HG02885 (cell line): ENCODE measurements at regions not wholly inside any gene's neighbourhood (a gene's known extent, or its start where the extent isn't known, plus 50 kb on each side); places are given as distances from the start of the nearest gene placed in this dataset.

Experiments used
- ATAC-seq: cut with Tn5 transposase; IDR thresholded peaks from one replicate; pipeline ENCODE4 v1.9.1; 2021; ENCODE audit warnings: mild to moderate bottlenecking; ENCODE audit not compliant: unreplicated experiment, poor library complexity

GRCh38 chr22:27224485-27225374, 567.3 kb downstream of the MIAT start:
- no peak for ATAC-seq

DNA sequence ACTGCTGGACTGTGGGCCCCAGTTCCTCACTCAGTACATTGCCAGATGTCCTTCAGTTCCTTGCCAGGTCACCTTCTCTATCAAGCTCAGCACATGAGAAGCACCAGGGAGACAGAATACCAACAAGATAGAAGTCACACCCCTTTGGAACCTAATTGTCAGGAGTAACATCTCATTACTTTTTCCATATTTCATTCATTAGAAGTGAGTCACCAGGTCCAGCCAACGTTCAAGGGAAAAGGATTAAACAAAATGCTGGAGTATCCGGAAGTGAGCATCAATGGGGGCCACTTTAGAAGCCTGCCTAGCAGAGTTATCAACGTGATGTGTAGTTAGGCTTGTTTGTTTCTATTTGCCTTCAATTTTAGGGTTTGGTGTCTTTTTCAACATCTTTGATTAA, 569.3 kb downstream of the MIAT start:
- no peak for ATAC-seq

- ATAC-seq = no peak
Measured at GRCh38 chr22:27228771-27229170, 571.4 kb downstream of the MIAT start.

DNA sequence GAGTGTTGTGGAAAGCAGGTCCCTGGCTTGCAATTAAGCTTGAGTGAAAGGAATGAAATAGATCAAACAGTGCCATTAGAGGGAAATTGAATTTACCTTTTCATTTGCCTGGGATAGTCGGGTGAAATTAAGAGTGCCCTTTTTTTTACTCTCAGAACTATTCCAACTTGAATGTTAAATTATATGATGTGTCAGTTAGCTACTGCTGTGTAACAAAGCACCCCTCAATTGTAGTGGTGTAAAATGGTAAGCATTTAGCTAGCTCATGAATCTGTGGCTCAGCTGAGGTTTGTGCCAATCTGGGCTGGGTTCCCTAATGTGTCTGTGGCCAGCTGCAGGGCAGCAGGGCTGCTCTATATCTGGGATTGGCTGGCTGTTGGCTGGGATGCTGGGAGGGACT, 571.4 kb downstream of the MN1 start:
- ATAC-seq = no peak

DNA sequence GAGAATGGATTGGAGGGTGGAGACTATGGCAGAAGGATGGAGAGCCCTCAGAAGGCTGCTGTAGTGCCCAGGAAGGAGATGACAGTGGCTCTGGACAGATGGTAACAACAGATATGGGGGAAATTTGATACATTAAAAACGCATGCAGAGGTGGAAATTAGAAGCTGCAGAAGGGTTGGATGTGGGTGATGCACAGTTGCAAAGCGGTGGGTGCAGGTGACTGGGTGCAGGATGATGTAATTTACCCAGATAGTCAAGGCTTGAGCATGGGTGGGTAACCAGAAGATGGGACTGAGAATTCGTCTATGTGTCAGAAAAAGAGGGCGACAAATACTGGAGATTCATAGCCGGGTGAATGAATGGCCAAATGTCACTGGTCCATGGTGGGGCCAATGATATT, 570.3 kb downstream of the MN1 start:
- ATAC-seq = no peak

DNA sequence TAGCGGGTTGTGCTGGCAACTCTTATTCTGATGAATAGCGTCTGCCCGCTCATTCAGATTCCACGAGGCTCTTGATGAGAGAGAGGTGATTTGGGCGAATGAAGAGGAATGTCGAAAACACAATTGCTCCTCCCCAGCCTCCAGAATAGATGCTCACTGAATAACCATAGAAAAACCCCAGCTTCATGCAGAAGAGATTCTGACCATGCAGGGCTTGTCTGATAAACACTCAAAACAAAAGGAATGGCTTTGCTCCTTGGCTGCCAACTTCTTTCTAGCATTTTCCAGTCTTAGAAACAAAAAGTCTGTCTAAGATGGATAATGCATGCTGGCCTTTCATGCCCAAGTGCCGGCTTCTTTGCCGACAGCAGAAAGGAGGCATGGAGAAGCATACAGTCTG, 569.5 kb downstream of the MN1 start:
- no peak for ATAC-seq

DNA sequence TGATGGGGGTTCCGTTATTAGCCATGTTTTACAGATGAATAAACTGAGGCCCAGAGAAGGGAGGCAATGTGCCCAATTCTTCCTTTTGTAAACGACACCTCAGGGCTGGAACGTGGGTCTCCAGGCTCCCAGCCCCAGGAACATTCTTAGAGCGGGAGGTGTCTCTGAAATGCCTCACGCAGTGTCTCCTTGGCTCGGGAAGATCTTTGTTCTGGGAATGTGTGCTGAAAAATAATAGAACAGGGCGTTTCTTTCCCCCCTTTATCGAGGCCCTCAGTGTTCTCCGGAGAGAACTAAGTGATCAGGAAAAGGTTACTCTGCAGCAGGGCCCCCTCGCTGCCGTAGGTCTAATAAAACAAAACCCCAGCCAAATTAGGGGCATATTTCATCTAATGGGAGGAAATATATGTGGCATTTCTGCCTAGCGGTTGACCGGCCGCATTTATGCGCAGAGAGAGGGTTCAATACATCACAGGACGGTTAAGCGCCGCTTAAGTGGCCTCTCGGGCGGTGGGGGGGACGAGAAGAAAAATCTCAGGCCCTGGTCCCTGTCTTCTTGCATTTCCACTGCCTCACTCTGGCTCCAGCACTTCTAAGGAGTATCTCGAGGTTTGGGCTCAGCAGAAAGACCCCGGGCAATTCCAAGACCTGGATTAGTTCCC, 564.3 kb downstream of the MN1 start:
- ATAC-seq = no peak

DNA sequence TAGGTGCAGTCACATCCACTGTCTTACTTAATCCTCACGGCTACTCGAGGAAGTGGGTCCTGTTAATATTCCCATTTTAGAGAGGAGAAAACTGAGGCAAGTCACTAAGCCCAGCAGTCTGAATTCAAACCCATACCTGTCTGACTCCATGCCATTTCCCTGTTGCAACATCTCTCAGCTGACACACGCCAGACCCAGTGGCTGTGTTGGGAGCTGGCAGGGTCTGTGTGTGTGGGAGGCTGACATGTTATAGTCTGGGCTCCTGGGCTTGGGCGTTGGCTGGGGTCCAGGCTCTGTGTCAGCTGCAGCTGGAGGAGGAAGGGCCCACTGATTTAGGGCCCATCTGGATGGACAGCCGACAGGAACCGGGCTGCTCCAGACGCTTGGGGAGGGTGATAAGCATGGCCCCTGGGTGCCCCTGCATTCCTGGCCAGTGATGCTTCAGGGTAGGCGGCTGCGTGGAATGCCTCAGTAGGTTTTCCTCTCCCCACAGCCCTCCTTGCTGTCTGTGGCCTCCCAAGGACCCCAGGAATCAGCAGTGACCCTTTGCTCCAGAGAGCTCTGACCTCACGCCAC, 562.5 kb downstream of the MN1 start:
- ATAC-seq = no peak

DNA sequence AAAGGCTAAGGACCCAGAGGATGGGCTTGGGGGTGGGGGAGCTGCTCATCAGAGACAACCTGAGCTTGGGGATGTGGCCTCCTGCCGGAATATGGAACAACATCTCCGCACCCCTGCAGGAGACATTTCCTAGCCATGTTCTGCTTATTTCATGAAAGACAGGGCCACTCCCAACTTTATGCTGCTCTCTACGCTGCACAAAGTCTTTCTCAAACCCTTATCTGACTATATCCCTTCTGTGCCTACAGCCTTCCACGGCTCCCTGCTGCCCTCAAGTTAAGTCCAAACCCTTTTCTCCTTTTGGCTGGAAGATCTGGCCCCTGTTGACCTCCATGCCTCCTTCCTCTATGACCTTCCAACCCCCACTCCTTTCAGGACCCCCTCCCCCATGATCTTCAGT, 562.0 kb downstream of the MN1 start:
- no peak for ATAC-seq

GRCh38 chr22:27240298-27241075, 561.1 kb downstream of the MN1 start:
- no peak for ATAC-seq

- no peak for ATAC-seq
Measured at GRCh38 chr22:27241430-27242321, 559.9 kb downstream of the MN1 start.

GRCh38 chr22:27242474-27242873, 559.1 kb downstream of the MN1 start:
- ATAC-seq = no peak

GRCh38 chr22:27242917-27243589, 558.5 kb downstream of the MN1 start:
- no peak for ATAC-seq

DNA sequence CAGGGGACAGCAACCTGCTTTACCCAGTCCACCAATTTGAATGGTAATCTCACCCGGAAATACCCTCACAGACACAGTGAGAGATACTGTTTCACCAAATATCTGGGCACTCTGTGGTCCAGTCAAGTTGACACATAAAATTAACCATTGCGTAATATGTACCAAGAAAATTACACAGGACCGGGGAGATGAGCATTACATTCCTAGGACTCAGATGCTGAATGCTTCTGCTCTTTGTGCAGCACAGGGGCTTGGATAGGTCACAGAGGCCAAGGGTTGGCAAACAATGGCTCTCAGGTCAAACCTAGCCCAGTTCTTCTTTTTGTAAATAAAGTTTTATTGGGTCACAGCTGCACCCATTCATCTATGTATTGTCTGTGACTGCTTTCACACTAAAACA, 557.2 kb downstream of the MN1 start:
- ATAC-seq = no peak

- ATAC-seq = no peak
Measured at GRCh38 chr22:27245056-27245455, 556.5 kb downstream of the MN1 start.

DNA sequence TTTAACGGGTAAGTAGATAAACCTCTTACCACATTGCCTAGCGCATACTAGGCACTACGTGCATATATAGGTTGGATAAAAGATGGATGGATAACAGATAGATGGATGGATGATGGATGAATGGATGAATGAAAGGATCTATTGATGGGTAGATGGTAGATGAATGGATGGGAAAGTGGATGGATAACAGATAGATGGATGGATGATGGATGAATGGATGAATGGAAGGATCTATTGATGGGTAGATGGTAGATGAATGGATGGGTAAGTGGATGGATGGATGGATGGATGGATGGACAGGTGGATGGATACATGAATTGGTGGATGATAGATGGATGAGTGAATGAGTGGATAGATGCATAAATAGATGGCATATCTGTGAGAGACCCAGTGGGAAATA, 555.0 kb downstream of the MN1 start:
- ATAC-seq = no peak

DNA sequence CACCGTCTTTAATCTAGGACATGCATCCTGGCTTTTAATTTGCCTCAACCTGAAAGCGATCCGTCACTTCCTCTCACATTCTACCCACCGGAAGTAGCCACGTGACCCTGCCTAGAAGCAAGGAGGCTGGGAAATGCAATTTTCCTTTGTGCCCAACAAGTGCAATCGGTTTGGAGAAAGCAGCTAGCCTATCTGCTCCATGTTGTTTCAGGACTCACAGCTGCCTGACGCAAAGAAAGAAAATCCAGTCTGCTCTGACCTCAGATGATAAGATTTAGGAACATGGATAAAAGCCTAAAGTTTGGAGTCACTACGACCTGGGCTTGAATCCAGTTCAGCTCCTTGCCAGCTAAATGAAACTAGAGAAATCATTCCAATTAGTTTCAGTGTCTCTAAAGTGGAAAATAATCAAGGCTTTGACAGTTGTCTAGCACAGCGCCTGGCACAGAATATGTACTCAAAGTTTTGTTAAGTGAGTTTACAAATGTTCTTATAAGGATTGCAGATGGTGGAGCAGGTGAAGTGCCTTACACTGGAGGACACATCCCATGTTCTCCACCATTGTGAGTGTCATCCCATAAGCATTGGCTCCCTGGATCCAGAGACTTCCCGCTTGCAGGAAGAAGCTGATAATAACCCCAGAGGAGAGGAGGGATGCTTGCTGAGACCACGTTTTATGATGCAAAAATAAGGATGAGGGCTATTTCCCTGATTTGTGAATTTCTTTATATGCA, 553.7 kb downstream of the MN1 start:
- no peak for ATAC-seq

- ATAC-seq = no peak
Measured at GRCh38 chr22:27250418-27250817, 551.1 kb downstream of the MN1 start.

- ATAC-seq = no peak
Measured at GRCh38 chr22:27250886-27251285, 550.7 kb downstream of the MN1 start.
